GM23338 (cell line): ENCODE measurements at regions not wholly inside any gene's neighbourhood (a gene's known extent, or its start where the extent isn't known, plus 50 kb on each side); places are given as distances from the start of the nearest gene placed in this dataset.

ENCODE experiments used
- CREB1 ChIP-seq: fragments of 250-450 bp; sonication (Bioruptor Pico); IDR thresholded peaks from 2 replicates; pipeline ENCODE4 v1.5.0; 2020; ENCODE audit warnings: low read depth, mild to moderate bottlenecking, moderate library complexity
- ETS1 ChIP-seq: IDR thresholded peaks from 2 replicates; pipeline ENCODE4 v1.6.1; 2016; ENCODE audit warnings: antibody characterized with exemption
- EZH2 ChIP-seq: fragments of 200-600 bp; sonication (generic); IDR thresholded peaks from one replicate; pipeline ENCODE4 v1.8.0; 2017; ENCODE audit warnings: antibody characterized with exemption, mild to moderate bottlenecking, low read depth; ENCODE audit not compliant: unreplicated experiment
- EZH2phosphoT487 ChIP-seq: fragments of 200-600 bp; sonication (generic); IDR thresholded peaks from one replicate; pipeline ENCODE4 v1.8.1; 2018; ENCODE audit warnings: antibody characterized with exemption; ENCODE audit not compliant: unreplicated experiment
- JUNB ChIP-seq: IDR thresholded peaks from one replicate; pipeline ENCODE4 v1.6.1; 2016; ENCODE audit warnings: antibody characterized with exemption; ENCODE audit not compliant: unreplicated experiment
- NANOG ChIP-seq: IDR thresholded peaks from 2 replicates; pipeline ENCODE4 v1.6.1; 2016; ENCODE audit warnings: antibody characterized with exemption, borderline replicate concordance
- POLR2AphosphoS5 ChIP-seq: IDR thresholded peaks from 2 replicates; pipeline ENCODE4 v1.6.1; 2016; ENCODE audit warnings: antibody characterized with exemption, low read depth
- REST ChIP-seq: IDR thresholded peaks from one replicate; pipeline ENCODE4 v1.6.1; 2018; ENCODE audit warnings: antibody characterized with exemption; ENCODE audit not compliant: unreplicated experiment
- STAT1 ChIP-seq: IDR thresholded peaks from one replicate; pipeline ENCODE4 v1.6.1; 2016; ENCODE audit warnings: antibody characterized with exemption; ENCODE audit not compliant: unreplicated experiment
- ZNF114 ChIP-seq: fragments of 250-450 bp; sonication (Bioruptor Pico); IDR thresholded peaks from 2 replicates; pipeline ENCODE4 v1.5.0; 2020; ENCODE audit warnings: mild to moderate bottlenecking, moderate library complexity
- ZNF331 ChIP-seq: fragments of 250-450 bp; sonication (Bioruptor Pico); IDR thresholded peaks from 2 replicates; pipeline ENCODE4 v1.5.0; 2020; ENCODE audit warnings: low read depth, mild to moderate bottlenecking, moderate library complexity
- ZNF462 ChIP-seq: fragments of 250-450 bp; sonication (Bioruptor Pico); IDR thresholded peaks from 2 replicates; pipeline ENCODE4 v1.5.0; 2020; ENCODE audit warnings: mild to moderate bottlenecking, moderate library complexity
- TF ChIP-seq, protein P1 (sequence below), 2 experiments: fragments of 200-600 bp in 1 of 2; sonication (generic) in 1 of 2; conservative IDR thresholded peaks; 2 replicates each; pipeline versions ENCODE4 v1.5.1 to v1.6.1; 2016 to 2017; ENCODE audit warnings: antibody characterized with exemption in 2 of 2, low read depth in 2 of 2, mild to moderate bottlenecking in 2 of 2, moderate library complexity in 1 of 2

DNA sequence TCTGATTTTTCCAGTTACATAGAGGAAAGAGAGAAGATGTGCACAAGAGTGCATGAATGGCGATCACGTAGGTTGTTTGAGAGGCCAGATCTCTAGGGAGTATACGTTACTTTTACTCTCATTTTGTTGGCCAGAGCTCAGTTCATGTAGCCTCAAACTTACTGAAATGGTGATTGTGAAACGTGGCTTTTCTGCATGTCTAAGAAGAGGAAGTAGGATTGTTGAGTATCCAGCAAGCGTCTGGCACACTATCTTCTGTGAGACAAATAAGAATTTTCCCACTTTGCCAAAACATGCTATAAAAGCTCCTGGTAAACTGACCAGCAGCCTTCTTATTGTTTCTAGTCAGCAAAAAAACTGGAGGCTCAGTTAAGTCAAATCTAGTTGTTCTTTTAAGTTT lies 264.5 kb upstream of the EMCN start:
- TF ChIP-seq REST (no peak), EZH2 (no peak), POLR2AphosphoS5 (no peak), EZH2phosphoT487 (no peak), ETS1 (no peak), CREB1 (no peak), ZNF462 (CRISPR knock-in tag) (no peak), ZNF331 (CRISPR knock-in tag) (no peak), NANOG (no peak), ZNF114 (CRISPR knock-in tag) (no peak), JUNB (no peak), STAT1 (no peak)
- TF ChIP-seq, protein P1, sequence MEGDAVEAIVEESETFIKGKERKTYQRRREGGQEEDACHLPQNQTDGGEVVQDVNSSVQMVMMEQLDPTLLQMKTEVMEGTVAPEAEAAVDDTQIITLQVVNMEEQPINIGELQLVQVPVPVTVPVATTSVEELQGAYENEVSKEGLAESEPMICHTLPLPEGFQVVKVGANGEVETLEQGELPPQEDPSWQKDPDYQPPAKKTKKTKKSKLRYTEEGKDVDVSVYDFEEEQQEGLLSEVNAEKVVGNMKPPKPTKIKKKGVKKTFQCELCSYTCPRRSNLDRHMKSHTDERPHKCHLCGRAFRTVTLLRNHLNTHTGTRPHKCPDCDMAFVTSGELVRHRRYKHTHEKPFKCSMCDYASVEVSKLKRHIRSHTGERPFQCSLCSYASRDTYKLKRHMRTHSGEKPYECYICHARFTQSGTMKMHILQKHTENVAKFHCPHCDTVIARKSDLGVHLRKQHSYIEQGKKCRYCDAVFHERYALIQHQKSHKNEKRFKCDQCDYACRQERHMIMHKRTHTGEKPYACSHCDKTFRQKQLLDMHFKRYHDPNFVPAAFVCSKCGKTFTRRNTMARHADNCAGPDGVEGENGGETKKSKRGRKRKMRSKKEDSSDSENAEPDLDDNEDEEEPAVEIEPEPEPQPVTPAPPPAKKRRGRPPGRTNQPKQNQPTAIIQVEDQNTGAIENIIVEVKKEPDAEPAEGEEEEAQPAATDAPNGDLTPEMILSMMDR (conservative IDR thresholded peaks at IDR 0.05; ENCODE audit: low read depth in 2 of 2) = no peak
